ENCODE measurements at regions not wholly inside any gene's neighbourhood (a gene's known extent, or its start where the extent isn't known, plus 50 kb on each side); places are given as distances from the start of the nearest gene placed in this dataset.

- no peaks in the 10 kb centered on the region for H3K4me1 ChIP-seq
- H3K27ac ChIP-seq (replicated peaks), result no peak overlapping the region
- H3K4me3 ChIP-seq, result no peak overlapping the region
- DNase-seq, result no peak
- intact Hi-C loops (cut with micrococcal nuclease), result no loop called here
- no peak for TF ChIP-seq CTCF (IDR thresholded peaks at IDR 0.05; ENCODE audit: borderline replicate concordance)
- no peaks in the 10 kb centered on the region for H3K27me3 ChIP-seq (ENCODE audit: low read depth)
- no peaks in the 10 kb centered on the region for H3K36me3 ChIP-seq
- peaks cover 58% of the 10 kb centered on the region for H3K9me3 ChIP-seq (replicated peaks)
Observed at GRCh38 chr15:97545799-97546198, 414.7 kb upstream of the ARRDC4 start.

GRCh38 chr15:97547381-97547780, 413.1 kb upstream of the ARRDC4 start:
- DNase-seq, result no peak
- intact Hi-C loops (cut with micrococcal nuclease), result no loop called here
- Histone ChIP-seq H3K9me3 (replicated peaks) (peaks cover 55% of the 10 kb centered on the region), H3K4me3 (no peak overlapping the region), H3K27me3 (ENCODE audit: low read depth) (no peaks in the 10 kb centered on the region), H3K36me3 (no peaks in the 10 kb centered on the region), H3K4me1 (no peaks in the 10 kb centered on the region), H3K27ac (replicated peaks) (no peak overlapping the region)
- TF ChIP-seq CTCF (IDR thresholded peaks at IDR 0.05; ENCODE audit: borderline replicate concordance), result no peak

- H3K4me3 ChIP-seq, result no peak overlapping the region
- no peaks in the 10 kb centered on the region for H3K27me3 ChIP-seq (ENCODE audit: low read depth)
- intact Hi-C loops (cut with micrococcal nuclease), result no loop called here
- H3K36me3 ChIP-seq, result no peaks in the 10 kb centered on the region
- no peaks in the 10 kb centered on the region for H3K9me3 ChIP-seq (replicated peaks)
- DNase-seq, result no peak
- H3K4me1 ChIP-seq, result no peaks in the 10 kb centered on the region
- TF ChIP-seq CTCF (IDR thresholded peaks at IDR 0.05; ENCODE audit: borderline replicate concordance), result no peak
- no peak overlapping the region for H3K27ac ChIP-seq (replicated peaks)
Observed at GRCh38 chr15:97561529-97561928, 399.0 kb upstream of the ARRDC4 start.

- no peak for TF ChIP-seq CTCF (IDR thresholded peaks at IDR 0.05; ENCODE audit: borderline replicate concordance)
- peaks cover 10% of the 10 kb centered on the region for H3K4me1 ChIP-seq
- H3K36me3 ChIP-seq, result no peaks in the 10 kb centered on the region
- H3K27ac ChIP-seq (replicated peaks), result no peak overlapping the region
- intact Hi-C loops (cut with micrococcal nuclease), result no loop called here
- H3K9me3 ChIP-seq (replicated peaks), result no peaks in the 10 kb centered on the region
- H3K27me3 ChIP-seq (ENCODE audit: low read depth), result no peaks in the 10 kb centered on the region
- no peak overlapping the region for H3K4me3 ChIP-seq
- no peak for DNase-seq
Observed at GRCh38 chr15:97563516-97563915, 397.0 kb upstream of the ARRDC4 start.

GRCh38 chr15:97566961-97567360, 393.5 kb upstream of the ARRDC4 start:
- no peak for DNase-seq
- TF ChIP-seq CTCF (IDR thresholded peaks at IDR 0.05; ENCODE audit: borderline replicate concordance), result no peak
- H3K9me3 ChIP-seq (replicated peaks), result peaks cover 16% of the 10 kb centered on the region
- H3K27ac ChIP-seq (replicated peaks), result peak overlapping the region; percentile 57
- no peaks in the 10 kb centered on the region for H3K27me3 ChIP-seq (ENCODE audit: low read depth)
- no peak overlapping the region for H3K4me3 ChIP-seq
- H3K4me1 ChIP-seq, result peaks cover 10% of the 10 kb centered on the region
- no peaks in the 10 kb centered on the region for H3K36me3 ChIP-seq
- intact Hi-C loops (cut with micrococcal nuclease), result no loop called here

- H3K9me3 ChIP-seq (replicated peaks), result peaks cover 16% of the 10 kb centered on the region
- no peaks in the 10 kb centered on the region for H3K36me3 ChIP-seq
- DNase-seq, result no peak
- no peak for TF ChIP-seq CTCF (IDR thresholded peaks at IDR 0.05; ENCODE audit: borderline replicate concordance)
- H3K27me3 ChIP-seq (ENCODE audit: low read depth), result no peaks in the 10 kb centered on the region
- peak overlapping the region; percentile 57 for H3K27ac ChIP-seq (replicated peaks)
- peaks cover 10% of the 10 kb centered on the region for H3K4me1 ChIP-seq
- H3K4me3 ChIP-seq, result no peak overlapping the region
- intact Hi-C loops (cut with micrococcal nuclease), result no loop called here
Observed at GRCh38 chr15:97567411-97567810, 393.1 kb upstream of the ARRDC4 start.
